ENCODE measurements at regions not wholly inside any gene's neighbourhood (a gene's known extent, or its start where the extent isn't known, plus 50 kb on each side); places are given as distances from the start of the nearest gene placed in this dataset.

DNA sequence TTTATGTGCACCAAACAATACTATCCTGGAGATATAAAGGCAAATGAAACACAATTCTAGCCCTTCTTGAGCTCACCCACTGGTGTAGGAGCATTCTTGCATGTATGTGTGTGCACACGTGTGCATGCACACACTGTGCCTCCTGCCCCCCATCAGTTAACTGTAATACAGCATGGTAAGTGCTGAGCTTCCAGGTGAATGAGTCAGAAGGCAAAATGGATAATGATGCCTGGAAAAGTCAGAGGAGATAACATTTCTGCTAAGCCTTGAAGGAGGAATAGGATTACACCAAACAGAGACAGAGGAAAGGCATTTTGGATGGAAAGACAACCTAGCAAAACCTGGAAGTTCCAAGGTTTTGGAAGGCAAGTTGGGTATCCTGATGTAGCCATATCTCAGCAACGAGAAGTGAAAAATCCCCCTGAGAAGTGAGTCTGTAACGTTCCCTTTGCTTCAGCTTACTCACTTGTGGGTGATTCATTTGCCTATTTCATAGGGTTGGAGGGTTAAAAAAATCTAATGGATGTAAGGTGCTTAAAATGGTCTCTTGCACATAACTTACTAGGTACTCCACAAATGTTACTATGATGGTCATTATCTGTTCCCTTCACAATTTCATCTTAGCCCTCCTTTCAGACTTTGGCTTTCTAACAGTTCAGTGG is 101.4 kb upstream of the STC2 start:
- TF ChIP-seq CTCF (conservative IDR thresholded peaks at IDR 0.05), result no peak
- TF ChIP-seq ZFX (IDR thresholded peaks at IDR 0.05), result no peak

Measured in C4-2B (cell line).